HG03095 (cell line): ENCODE measurements at regions not wholly inside any gene's neighbourhood (a gene's known extent, or its start where the extent isn't known, plus 50 kb on each side); places are given as distances from the start of the nearest gene placed in this dataset.
A peak's percentile ranks its signal among the peaks of the same experiment; 100 is the strongest.

ENCODE experiments used
- ATAC-seq: cut with Tn5 transposase; IDR thresholded peaks from one replicate; pipeline ENCODE4 v1.9.1; 2021; ENCODE audit warnings: moderate library complexity; ENCODE audit not compliant: unreplicated experiment

DNA sequence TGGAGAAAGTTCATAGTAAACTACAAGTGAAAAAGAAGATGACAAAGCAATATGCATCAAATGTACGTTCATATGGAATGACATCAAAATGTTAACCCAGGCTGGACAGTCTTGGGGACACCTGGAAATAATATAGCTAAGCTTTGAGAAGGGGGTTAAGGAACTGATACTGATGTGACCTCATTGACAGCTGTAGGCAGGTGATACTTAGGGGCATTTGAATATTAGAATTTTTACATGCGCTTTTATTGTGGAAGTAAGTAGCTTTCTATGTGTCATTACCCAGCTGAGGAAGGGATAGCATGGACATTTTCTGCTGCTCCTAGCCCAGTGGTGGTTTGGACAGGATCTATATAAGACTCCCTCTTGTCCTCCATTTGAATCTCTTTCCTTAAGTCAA lies 299.7 kb downstream of the CWC27 start:
- peak; percentile 46 for ATAC-seq

DNA sequence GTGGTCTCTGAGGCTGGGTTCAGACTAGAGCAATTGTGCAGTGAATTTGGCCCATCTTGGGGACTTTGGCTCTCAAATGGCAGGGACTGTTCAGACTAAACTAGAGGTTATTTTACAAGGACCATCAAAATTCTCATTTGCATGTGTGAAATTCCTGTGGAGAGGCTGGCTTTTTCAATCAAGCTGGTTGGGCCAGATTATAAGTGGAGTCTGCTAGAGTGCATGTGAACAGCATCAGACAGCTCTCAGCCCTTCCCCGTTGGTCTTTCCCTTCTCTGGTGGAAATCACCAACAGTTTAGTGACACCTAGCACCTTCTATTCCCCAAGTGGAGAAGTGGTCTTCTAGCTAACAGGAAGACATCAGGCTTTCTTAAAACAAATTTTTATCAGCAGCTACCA lies 301.3 kb downstream of the CWC27 start:
- ATAC-seq, result no peak

DNA sequence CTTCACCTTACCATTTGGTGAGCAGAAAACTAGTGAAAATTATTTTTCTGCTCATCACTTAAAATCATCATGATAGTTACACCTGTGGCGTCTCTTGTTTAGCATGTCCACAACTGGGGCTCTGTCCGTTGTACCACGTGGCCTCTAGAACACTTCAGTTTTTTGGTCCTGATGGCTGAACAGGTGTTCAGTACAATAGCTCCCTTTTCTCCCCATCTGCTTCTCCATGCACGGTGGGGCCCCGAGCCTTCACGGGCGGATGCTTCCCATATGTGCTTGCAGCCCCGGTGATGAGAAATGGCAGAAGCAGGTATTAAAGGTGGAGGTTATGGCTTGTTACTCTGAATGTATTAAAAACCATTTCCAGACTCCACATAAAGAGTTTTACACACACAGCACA lies 304.1 kb downstream of the CWC27 start:
- ATAC-seq, result no peak

DNA sequence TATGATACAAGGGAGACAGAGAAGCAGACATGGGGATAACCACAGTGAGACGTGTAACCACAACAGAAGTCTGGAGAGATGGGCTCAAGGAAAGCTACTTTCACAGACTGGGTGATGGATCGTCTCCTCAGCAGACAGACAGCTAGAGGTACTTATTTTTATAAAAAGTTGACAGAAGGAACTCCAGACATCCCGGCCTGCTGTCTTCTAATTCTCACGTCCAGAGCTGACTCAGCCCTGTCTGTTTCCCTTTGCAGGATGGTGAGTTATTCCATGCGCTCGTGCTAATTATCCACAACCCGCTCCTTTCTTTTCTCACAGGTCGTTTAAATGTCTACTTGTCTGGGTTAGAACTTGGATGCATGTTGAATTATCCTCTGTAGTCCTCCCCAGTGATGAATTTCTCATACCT lies 304.5 kb downstream of the CWC27 start:
- no peak for ATAC-seq

DNA sequence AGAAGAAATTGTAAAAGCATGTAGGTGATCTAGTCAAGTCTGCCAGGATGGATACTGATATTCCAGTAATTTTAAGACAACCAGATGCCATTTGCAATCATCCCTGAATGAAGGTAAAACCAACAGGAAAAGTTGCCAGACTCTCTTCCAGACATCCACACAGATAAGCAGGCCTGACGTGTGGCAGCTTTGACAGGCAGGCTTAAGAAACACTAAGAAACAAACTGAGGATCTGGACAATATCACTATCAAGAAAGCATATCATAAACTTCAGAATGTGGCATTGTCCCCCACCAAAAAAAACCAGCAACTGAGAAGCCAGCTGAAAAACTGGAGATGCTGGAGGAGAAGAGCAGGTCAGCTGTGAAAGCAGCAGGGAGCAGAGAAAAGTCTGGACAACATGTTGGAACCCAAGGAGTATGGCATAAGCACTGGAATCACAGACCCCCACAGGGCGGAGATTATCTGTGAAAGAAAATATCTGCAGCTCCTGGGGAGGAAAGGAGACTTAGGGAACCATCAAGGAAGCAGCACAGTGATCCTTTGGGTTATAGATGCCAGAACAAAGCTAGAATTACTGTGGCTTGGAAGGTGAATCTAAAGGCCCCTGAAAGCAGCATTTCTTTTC lies 307.0 kb downstream of the CWC27 start:
- ATAC-seq, result no peak

DNA sequence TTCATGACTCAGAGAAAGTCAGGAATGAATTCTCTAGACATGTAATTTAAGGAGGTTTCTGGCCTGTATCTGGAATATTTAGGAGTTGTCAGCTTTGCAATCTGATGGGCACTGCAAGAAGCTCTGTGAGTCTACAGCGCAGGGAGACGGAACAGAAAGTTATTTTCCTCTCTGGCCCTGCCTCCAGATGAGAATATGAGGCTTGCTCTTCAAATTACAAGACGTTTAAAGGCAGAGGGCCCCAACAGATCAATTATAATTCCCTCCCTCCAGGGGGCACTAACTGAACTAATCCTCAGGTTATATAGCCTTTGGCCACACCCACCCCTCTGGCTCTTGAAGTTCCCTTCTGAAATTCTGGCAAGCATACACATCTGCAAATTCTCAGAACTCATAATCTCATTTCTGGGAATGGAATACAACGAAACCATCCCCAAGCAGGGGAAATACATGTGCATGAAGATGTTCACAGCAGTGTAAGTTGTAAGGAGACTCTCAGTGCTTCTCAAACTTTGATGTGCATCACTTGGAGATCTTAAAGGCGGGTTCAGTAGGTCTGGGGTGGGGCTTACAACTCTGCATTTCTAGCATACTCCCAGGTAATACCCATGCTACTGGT lies 307.6 kb downstream of the CWC27 start:
- peak; percentile 63 for ATAC-seq

DNA sequence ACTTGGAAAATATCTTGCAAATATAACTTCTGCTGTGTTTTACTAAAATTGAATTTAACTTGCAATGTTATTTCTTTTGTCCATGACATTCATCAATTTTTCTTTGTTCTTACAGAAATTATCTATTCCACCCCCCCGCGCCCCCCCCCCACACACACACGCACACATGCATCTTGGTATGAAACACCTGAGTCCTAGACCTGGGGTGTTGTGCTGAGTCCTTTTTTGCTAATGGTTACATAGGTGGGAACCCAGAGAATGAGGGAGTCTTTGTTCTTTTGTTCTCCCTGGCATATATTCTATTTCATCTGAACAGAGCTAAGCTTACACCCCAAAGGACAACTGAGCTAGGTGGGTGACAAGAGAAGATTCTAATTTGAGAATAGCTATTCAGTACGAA lies 308.9 kb downstream of the CWC27 start:
- ATAC-seq, result no peak

DNA sequence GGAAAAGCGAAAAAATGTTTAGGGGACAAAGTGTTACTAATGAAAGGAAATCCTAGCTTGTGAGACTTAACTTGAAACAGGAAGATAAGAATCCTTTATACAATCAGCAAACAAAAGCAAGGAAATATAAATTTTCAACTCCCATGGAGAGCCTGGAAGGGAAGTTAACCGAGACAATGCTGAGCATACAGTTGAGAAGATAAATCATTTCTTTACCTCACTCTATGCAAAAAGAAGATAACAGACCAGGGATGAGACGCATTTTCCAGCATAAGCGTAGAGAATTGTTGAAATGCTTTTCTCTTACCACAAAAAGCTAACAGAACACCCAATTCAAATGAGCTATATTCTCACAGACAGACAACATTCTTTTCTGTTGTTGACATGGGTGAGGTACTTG lies 309.6 kb downstream of the CWC27 start:
- ATAC-seq, result no peak

DNA sequence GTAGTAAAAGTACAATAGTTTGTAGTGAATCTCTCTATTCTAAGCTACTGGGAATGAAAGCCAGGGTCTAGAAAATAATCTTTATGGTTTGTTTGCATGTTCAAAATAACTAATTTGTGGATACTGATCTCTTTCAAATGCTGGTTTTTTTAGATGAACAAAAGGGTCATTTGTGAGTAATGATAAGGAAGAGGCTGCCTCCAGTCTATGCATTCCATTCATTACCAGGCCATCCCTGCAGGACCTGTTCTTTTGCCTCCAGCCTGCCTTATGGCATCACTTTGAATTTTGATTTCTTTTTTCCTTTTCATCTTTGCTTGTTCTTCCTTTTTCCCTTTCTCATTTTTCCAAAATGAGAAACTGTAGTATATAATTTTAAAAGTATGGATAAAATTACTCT lies 312.3 kb downstream of the CWC27 start:
- ATAC-seq, result no peak

DNA sequence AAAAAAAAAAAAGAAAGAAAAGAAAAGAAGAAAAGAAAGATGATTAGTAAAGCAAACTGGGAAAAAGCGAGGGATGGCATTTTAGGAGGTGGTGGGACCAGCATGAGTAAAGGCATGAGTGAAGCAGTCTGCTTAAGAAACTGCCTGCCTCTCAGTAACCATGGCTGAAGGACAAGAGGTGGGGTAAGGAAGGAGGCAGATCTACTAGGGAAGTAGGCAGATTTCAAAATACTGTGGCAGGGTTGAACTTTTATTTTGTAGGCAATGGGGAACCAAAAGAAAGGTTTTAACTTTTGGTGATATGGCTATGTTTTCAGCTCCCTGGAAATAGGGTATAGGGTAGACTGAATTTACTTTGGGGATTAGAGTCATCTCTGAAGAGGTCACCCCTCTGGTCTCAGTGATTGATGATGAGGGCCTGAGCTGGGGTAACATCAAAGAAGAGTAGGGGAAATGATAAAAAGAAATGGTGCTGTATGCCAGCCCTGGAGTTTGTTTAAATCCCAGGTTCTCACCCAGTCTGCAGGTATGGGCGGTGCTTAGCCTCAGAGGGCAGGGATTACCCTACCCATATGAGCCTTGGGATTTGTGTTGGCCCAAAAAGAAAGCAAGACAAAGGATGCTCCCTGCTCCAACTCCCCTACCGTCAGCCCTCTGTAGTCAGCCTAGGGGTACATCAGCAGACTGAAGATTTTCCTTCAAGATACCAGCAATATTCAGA lies 316.2 kb downstream of the CWC27 start:
- ATAC-seq, result no peak

DNA sequence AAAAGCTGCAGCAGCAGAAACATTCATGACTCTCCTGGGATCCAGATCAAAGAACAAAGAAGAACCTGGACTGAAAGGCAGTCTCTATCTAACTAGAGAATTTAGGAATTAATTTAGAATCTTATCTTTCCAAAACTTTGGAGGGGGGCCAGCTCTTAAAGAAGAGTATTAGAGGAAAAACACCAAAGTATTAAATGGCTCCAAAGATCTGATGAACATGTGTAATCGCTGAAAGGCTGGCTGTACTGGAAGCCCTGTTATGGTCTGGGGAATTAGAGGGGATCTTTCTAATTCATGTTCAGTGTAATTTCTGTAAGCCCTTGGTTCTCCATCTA lies 316.8 kb downstream of the CWC27 start:
- no peak for ATAC-seq

DNA sequence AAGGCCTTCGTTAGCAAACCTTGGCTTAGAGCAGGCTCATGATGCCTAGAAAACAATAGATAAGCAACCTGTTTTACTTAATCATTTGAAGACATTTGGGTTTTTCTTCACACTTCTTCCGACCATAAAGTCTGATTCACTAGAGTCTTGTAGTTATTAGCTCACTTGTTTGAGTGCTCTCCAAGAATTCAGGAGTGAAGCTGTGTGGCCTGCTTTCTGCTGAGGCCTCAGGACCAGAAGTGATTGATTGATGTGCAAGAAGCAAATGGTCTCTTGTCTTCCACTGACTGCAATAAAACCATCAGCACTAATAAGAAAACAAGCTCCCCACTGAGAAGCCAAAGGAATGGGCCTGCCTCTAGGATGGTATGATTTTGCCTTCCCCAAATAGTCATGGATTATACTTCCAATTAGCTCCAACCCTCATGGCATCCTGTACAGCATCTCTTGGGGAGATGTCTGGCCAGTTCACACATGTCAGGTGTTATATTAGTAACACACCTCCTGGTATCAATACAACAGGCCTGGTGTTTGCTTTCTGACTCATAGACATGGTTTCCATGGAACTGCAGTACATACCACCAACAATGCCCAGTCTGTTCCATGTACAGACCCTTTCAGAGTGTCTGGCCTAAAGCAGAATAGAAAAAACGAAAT lies 317.6 kb downstream of the CWC27 start:
- no peak for ATAC-seq

DNA sequence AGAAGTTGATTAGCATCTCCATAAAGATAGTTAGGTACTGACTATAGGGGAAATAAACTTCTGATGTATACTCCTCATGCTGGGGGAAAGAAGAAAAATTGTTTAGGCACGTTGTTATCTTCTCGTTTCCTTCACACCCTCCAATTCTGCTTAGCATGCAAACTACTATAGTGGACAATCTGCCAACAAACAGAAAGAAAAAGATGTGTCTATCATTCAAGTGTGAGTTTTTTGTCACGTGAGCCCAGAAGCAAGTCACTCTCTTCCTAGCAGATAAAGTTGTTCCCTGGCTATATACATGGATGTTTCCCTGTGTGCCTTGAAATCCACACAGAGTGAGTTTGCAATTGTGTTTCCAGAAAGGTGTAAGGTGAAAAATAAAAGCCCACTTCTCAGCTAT lies 318.4 kb downstream of the CWC27 start:
- no peak for ATAC-seq

DNA sequence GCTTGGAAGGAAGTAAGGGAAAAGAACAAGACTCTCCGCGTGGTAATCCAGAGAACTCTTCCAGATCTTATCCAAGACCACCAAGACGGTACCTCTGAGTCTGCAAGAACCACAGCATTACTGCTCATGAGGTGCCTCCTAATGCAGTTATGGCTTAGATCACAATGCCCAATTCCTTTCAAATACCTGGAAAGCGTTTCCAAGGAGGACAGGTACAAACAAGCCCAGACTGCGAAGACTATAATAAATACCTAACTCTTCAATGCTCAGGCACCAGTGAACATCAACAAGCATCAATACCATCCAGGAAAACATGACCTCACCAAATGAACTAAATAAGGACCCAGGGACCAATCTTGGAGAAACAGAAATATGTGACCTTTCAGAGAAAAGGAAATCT lies 325.5 kb downstream of the CWC27 start:
- ATAC-seq, result no peak

DNA sequence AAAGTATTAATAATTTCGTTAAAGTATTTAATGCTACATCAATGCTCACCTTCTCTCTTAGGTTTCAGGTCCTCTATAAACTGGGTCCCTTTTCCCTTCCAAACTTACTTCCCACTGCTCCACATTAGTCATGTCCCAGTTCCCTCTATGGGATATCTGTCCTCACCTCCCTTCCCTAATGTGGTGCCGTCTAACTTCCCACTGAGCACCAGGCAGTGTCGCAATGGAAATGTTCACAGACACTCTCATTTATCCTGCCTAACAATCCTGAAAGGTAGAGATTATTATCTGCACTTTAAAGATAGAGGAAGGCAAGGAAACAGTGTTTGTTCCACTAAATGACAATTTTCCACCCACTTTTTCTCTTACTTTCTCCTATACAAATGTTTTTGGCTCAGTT lies 329.7 kb downstream of the CWC27 start:
- no peak for ATAC-seq
